HG02884 (cell line): ENCODE measurements at regions not wholly inside any gene's neighbourhood (a gene's known extent, or its start where the extent isn't known, plus 50 kb on each side); places are given as distances from the start of the nearest gene placed in this dataset.

Experiments
- ATAC-seq: cut with Tn5 transposase; IDR thresholded peaks from one replicate; pipeline ENCODE4 v1.9.1; 2021; ENCODE audit warnings: mild to moderate bottlenecking, moderate library complexity; ENCODE audit not compliant: unreplicated experiment

- no peak for ATAC-seq
Observed at GRCh38 chr15:39286706-39287105, 294.2 kb upstream of the THBS1 start.

- ATAC-seq, result no peak
Observed at GRCh38 chr15:39287322-39288195, 293.3 kb upstream of the THBS1 start.

GRCh38 chr15:39290711-39291435, 290.0 kb upstream of the THBS1 start:
- no peak for ATAC-seq

- ATAC-seq, result no peak
Observed at GRCh38 chr15:39291690-39292089, 289.2 kb upstream of the THBS1 start.

GRCh38 chr15:39296955-39297354, 283.9 kb upstream of the THBS1 start:
- ATAC-seq, result no peak

GRCh38 chr15:39298271-39298962, 282.5 kb upstream of the THBS1 start:
- no peak for ATAC-seq

GRCh38 chr15:39299486-39300267, 281.2 kb upstream of the THBS1 start:
- no peak for ATAC-seq

- no peak for ATAC-seq
Observed at GRCh38 chr15:39300451-39301153, 280.3 kb upstream of the THBS1 start.

GRCh38 chr15:39301589-39301999, 279.3 kb upstream of the THBS1 start:
- ATAC-seq, result no peak

- no peak for ATAC-seq
Observed at GRCh38 chr15:39302936-39303335, 277.9 kb upstream of the THBS1 start.

GRCh38 chr15:39304201-39304841, 276.6 kb upstream of the THBS1 start:
- no peak for ATAC-seq

GRCh38 chr15:39304931-39305728, 275.7 kb upstream of the THBS1 start:
- ATAC-seq, result no peak

- ATAC-seq, result no peak
Observed at GRCh38 chr15:39310633-39311032, 270.2 kb upstream of the THBS1 start.

GRCh38 chr15:39312984-39313383, 267.9 kb upstream of the THBS1 start:
- ATAC-seq, result no peak

GRCh38 chr15:39313467-39313866, 267.4 kb upstream of the THBS1 start:
- no peak for ATAC-seq

- no peak for ATAC-seq
Observed at GRCh38 chr15:39313881-39314280, 267.0 kb upstream of the THBS1 start.

GRCh38 chr15:39315206-39315850, 265.6 kb upstream of the THBS1 start:
- no peak for ATAC-seq

- no peak for ATAC-seq
Observed at GRCh38 chr15:39317225-39317624, 263.7 kb upstream of the THBS1 start.
